HG02571 (cell line): ENCODE measurements at regions not wholly inside any gene's neighbourhood (a gene's known extent, or its start where the extent isn't known, plus 50 kb on each side); places are given as distances from the start of the nearest gene placed in this dataset.
"Not testable (repeated sequence)": the region's sequence is repeated elsewhere in the genome, so short reads cannot be mapped to it uniquely, and the experiment has no call there.

Experiments used
- ATAC-seq: cut with Tn5 transposase; IDR thresholded peaks from one replicate; pipeline ENCODE4 v1.9.1; 2021; ENCODE audit warnings: mild to moderate bottlenecking, moderate library complexity; ENCODE audit not compliant: unreplicated experiment

DNA sequence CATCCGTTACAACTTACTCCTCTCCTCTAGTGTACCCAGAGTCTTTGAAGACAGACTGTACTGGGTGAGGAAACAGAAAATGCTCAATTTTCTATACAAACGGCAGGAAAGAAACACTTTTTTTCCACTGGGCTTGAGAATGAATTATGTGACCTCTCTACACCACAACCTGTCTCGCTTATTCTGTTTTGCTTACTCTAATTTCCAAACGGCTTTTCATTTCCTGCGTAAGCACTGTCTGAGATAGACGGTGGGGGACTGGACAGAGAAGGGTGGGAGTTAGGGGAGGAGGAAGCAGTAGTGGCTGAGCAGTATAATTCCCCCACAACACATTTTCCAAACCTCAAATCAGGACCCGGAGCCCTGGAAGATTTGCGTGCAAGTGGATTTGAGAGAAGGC, 191.4 kb upstream of the SDK2 start:
- ATAC-seq: no peak

DNA sequence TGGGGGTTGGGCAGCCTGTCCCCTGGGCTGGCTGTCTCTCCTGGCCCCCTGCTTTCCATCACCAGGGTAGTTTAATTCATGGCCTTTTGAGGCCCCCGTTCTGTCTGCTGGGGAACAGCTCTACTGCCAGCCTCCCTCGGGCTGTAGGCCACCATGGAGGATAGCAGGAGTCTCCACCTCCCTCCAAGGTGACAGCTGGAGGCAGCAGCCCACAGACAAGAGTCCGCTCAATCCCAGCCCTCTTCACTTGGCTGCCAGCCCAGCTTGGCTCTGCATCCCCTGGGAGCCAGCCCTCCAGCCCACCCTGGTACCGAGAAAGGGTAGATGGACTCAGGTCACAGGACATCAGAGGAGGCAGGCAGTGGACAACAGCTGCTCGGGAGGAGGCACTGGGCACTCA, 194.6 kb upstream of the SDK2 start:
- no peak for ATAC-seq

DNA sequence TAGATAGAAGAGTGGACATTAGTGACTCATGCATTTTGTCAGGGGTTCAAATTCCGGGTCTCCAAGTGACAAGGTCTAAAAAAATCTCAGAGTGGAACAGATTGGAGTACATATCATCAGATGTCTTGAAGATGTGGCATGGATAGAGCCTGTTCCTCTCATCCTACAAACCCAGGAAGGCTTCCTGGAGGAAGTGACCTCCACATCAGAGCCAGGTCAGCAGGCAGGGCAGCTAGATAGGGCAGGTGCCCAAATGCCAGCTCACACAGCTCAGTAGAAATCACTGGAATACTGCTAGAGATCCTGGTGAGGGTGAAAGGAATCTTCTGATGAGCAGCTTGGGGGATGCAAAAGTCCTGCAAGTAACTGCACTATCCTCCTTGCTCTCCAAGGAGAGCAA, 196.6 kb upstream of the SDK2 start:
- no peak for ATAC-seq

DNA sequence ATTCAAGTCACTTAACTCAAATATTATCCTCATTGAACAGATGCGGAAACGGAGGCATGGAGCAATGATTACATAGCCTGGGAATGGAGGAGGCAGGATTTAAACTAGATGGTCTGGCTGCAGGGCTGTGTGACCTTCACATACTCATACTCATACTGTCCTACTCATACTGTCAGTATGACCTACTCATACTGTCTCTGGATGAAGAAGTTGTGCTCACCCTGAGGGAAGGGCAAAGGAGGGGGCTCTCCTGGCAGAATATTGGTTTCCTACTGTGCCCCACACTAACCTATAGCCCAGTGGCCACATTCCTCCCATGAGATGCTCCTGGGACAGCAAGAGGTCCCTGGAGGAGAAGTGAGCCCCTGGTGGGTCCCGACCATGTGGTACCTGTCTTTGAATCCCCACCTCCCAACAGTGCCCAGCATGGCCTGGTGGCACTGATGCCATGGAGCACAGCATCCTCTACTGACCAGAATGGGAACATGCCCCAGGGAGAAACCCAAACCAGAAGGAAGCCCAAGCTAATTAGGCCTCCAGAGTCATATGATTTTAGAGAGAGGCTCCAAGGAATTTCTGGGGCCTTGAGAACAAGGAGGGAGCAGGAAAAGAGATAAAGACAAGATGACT, 197.3 kb upstream of the SDK2 start:
- no peak for ATAC-seq

DNA sequence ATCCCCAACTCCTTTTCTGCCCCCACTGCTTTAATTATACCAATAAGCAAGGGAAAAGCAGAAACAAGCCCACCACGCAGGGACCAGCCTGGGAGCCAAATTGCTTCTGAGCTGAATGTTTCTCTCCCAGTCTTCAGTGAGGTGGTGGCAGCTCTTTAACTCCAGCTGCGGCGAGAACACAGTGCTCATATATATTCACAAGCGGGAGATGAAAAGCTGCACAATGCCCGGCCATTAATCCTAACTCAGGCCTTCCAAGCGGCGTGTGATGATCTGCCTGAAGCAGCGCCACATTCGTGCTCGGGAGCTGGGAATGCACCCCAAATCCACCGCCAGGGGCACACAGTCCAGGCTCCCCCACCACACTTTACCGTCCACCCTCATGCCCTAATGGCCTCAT, 203.7 kb upstream of the SDK2 start:
- ATAC-seq: no peak

DNA sequence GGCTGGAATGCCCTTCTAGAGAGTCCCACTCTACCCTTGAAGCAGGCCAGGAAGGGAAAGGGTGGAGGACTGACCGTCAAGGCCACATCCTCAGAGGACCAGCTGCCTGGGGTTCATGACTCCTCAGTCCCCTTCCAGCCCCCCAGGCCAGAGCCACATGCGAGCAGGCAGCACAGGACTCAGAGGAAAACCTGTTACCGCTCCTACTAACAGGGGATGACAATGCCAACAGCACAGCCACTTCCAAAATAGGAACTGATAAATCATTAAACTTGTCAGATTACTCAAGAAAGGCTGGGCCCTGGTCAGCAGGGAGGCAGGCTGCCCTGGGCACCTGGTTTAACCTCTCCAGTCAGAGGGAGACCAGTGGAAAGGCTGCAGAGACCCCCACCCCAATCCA, 206.2 kb upstream of the SDK2 start:
- ATAC-seq: no peak

DNA sequence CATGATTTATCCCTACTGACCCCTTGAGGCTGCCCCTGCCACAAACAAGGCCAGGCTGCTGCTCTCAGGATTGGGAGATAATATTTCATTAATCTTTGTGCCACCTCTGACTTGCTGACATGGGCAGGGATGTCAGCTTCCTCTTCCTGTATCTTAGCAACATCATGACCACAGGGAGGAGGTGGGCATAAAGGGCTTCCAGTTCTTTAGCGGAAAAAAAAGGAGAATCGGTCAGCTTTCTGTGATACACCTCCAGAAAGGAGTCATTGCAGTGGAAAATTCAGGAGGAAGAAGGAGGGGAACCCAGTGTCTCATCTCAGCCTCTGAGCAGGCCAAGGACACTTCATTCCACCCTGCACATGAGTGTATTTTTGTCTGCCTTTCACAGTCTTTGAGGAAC, 206.8 kb upstream of the SDK2 start:
- no peak for ATAC-seq

DNA sequence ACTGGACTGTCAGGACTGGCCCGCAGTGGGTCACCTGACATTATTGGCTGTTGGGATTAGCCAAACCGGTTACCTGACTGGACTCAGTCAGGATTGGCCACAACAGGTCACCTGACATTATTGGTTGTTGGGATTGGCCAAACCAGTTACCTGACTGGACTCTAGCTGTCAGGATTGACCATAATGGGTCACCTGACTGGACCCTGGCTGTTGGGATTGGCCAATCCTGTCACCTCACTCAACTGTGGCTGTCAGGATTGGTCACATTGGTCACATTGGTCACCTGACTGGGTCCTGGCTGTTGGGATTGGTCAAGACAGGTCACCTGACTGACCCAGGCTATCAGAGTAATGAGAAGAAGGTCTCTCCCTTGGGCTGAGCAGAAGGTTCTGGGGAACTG, 207.7 kb upstream of the SDK2 start:
- no peak for ATAC-seq

DNA sequence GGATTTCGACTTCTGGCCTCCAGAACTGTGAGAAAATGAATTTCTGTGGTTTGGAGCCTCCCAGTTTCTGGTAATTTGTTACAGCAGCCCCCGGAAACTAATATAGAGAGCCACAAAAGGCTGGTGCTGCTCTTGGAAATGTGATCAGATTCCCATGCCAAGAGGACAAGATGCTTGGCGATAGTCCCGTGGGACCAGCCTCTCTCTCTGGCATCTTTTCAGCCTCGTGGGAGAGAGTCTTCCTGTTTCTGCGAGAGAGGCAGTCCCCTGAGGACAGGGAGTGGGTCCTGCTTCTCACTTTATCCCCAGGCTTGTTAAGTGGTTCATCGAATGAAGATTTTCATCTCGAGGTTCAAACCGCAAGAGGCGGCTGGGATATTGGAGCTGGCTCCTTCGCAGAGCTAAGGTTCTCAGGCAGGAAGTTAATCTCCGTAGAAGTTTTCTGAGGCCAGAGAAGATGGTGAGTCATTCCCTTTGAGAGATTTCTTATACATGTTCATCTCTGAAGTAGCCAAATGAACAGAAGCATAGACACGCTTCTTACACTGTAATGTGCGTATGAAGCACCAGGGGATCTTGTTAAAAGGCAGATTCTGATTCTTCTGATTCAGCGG, 211.6 kb upstream of the SDK2 start:
- no peak for ATAC-seq

DNA sequence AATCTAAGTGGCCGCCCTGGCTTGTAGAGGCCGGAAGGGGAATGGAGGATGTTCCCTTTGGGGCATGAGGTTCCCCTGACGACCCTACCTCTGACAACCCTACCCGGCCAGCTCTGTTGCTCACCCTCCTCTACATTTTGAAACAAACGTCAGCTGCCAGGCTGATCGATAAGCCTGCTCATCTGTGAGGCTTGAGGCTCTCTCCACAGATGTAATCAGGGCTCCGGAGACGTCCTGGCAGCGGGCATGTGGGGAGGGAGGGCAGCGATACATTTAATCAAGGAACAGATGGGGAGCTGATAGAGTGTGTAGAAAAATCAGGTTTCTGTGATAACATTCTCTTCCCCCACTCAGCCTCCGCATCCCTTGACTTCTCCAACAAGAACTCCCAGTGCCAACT, 212.3 kb upstream of the SDK2 start:
- no peak for ATAC-seq

DNA sequence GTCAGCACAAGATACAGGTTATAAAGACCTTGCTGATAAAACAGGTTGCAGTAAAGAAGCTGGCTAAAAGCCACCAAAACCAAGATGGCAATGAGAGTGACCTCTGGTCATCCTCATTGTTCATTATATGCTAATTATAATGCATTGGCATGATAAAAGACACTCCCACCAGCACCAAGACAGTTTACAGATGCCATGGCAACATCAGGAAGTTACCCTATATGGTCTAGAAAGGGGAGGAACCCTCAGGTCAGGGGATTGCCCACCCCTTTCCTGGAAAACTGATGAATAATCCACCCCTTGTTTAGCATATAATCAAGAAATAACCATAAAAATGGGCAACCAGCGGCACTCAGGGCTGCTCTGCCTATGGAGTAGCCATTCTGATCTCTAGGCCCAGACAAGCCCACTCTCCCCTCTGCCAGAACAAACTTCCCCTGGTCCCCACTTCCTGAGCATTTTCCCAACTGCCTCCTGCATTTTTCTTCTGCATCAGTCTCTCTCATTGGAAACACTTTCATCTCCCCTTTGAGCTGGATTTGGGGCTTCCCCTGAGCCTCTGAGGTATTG, 215.3 kb upstream of the SDK2 start:
- ATAC-seq: not testable (repeated sequence)

DNA sequence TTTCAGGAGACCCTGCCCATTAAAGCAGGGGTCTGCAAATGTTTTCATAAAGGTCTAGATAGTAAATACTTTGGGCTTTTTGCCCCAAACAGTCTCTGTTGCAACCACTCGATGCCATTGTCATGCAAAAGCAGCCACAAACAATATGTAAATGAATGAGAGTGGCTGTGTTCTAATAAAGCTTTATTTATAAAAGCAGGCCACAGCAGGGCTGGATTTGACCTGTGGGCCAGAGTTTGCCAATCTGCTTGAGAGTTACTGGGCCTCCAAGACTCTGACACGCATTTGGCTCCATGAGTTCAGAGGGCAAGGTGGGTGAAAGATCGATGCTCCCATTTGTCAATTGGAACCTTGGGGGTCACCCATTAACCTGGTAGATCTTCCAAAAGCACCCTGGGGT, 217.3 kb upstream of the SDK2 start:
- no peak for ATAC-seq

DNA sequence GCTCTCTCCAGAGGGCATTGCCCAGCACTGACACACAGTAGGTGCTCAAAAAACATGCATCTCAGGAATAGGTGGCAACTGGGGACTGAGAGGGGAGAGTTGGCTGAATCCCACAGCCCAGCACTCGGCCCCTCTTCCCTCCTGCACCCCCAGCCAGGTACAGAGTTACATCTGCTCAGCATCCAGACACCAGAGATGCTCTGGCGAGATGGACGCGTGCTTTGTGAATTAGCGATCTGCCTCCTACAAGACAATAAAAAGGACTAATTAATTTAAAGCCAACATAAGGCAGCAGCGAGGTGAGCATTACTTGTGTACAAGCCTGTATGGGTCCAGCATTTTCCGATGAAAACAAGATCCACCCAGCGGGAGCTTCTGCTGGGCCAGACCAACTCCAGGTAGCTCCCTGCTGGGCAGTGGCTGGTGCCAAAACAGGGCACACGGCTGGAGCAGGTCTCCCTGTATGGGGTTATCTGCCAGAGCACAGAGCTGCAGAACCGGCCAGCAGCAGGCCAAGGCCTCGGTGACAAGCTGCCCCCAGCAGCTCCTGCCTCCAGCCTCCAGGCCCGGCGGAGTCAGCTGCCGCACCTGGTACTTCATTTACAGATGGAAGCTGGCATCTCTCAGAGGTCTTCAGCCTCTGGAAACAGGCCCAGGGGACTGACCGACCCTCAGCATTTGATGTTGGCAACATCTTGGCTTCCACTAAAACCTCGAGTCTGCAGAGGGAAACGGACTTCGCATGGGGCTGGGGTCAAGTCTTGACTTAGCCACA, 219.7 kb upstream of the SDK2 start:
- ATAC-seq: no peak

DNA sequence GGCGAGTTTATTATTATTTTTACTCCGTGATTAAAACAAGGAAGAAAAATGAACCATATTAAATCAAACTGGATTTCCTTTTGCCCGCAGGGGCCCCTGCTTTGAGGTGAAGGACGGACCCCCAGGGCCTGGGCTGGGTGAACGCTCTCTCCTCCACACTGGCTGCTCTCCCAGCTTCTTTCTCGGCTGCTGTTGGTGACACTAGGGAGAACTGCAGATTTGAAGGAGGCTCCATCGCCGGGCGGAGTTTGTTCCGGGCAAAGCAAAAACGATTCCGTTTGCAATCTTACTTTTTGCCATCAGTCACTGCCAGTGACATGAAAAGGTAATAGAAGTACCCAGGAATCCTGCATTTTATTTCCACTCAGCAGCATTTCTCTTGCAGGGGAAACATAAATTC, 221.6 kb upstream of the SDK2 start:
- no peak for ATAC-seq

DNA sequence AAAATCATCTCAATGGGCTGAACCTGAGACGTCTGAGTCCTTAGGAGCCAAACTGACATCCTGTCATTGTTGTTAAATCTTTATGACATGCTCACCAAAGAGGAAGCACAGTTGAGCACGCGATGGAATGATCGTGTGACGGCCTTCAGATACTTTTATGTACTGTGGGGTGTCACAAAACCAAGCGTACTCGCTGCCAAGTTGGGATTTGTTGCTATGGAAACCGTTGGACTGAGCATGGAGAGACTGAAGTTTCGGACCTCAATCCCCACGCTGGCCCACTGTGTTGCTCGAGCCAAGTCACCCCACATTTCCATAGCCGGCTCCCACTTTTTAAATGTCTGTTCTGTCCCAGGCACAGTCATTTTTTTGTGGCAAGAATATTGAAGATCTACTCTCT, 222.8 kb upstream of the SDK2 start:
- ATAC-seq: no peak

DNA sequence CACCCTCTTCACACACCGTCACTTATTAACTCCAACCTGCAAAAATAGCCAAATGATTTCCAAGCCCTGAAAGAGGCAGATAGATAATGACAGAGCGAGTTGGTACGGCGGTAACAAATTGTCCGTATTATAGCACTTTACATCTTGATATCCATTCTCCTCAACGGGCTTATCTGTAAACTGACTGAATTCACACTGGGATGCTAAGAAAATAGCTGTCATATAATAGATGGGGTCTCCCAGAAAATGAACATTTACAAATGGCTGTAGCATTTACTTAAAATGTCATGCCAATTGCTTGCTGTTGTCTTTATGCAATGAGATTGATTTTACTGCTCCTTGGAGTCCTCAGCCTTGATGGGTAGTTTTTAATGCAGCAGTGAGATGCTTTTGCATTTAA, 225.8 kb upstream of the SDK2 start:
- ATAC-seq: no peak

DNA sequence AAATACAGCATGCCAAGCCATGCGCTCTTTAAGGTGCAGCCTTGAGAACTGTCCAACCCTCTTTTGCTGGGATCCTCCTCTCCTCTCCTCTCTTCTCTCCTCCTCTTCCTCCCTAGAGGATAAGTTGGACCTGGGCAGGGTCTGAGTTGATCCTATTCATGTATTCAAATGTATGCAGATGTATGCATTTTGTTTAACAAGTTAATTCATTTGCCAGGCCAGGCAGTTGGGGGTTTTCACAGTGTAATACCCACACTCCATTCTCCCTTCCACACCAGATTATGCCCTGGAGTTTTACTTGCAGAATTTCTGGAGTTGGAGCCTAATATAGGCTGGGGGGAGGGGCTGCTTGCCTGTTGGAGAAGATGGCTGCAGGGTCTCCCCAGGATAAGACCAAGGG, 226.2 kb upstream of the SDK2 start:
- ATAC-seq: no peak

DNA sequence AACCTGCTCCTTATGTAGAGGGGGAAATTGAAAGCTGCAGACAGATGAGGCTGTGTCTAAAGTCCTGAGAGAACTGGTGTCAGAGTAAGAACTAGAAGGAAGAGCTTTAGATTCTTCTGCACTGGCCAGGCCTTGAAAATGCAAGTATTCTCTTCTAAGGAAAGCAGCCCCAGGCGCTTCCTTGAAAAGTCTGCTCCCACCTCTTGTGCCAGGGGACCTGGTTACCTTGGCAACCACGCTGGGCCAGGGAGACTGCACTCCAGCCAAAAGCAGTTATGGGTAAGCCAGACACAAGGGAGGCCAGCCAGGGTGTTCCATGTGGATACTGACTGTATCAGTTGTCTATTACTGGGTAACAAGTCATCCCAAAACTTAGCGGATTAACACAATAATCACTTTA, 228.6 kb upstream of the SDK2 start:
- ATAC-seq: no peak

DNA sequence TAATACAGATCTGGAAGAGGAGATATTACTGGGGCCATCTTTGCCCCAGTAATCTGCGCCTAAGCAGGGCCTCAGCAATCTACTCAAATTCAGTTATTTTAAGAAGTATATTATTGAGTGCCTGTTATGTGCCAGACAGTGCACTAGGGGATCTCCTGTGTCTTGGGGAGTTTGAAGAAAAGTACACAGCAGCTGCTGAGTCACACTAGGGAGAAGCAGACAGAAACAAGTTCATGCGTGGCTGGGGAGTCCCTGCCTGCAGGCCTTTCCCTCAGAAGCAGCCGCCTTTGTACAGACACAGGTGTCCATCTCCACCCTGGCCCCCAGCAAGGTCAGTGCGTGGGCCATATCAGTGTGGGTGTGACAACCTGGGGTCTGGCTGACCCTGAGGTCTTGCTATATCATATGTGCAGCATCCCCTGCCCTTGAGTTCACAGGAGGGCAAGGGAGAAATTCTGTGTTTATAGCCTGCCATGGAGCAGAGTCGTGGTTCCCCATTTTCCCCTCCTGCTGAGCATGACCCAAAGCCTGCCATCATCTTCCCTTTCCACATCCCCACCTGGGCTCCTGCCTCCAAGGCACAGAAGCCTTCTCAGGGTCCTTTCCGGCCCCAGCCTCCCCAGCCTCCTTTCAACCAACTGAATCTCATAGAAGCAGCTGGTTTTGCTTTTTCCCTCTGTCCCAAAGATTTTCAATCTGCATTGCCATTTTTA, 229.9 kb upstream of the SDK2 start:
- ATAC-seq: peak; percentile 74

DNA sequence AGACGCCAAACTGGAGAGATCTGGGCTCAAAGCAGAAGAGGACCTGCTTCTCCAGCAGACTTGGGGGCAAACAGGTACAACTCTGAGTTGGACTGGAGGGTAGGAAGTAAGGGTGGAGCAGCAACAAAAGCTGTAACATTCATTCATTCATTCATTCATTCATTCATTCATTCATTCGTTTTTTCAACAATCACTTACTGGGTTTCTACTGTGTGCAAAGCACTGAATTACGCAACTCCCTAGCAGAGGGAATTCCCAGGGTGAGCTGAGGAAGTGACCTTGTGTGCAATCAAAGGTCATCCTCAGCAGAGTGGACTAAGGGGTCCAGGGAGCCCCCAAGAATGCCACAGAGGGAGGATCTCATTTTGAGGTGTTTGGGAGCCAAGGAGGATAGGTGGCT, 231.1 kb upstream of the SDK2 start:
- ATAC-seq: no peak

DNA sequence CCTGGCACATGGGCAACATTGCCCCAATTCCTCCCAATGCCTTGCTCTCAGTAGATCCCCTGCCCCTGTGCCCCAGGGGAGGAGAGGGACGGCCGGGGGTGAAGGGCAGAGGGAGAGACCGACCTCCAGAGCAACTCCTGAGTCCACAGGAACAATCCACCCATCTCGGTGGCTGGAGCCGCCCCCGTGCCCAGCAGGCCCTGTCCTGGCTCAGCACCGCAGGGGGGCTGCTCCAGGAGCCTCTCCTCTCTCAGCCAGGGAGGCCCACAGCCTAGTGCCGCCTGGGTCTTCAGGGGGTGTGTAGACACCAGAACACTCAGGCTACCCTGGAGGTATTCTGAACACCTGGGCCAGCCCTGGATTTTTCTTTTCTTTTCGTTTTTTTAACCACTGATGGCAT, 233.7 kb upstream of the SDK2 start:
- no peak for ATAC-seq

DNA sequence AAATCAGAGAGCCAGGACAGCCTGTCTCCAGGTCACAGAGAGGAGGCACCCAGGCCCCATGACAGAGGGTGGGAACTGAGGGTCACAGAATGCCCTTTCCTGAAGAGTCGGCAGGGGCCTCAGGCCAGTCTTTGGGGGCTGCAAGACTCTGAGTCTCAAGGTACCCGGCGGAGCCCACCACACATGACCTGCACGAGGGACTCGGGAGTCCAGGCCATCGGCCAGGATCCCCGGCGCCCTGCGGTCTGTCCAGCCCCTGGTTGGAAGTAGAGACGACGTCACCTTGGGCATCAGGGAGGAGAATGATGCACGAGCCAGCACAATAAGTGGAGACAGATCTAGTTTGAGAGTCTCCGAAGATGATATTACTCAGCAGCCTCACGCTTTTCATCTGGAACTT, 234.7 kb upstream of the SDK2 start:
- no peak for ATAC-seq
